PC-9 (cell line): ENCODE measurements at regions not wholly inside any gene's neighbourhood (a gene's known extent, or its start where the extent isn't known, plus 50 kb on each side); places are given as distances from the start of the nearest gene placed in this dataset.

Experiments used
- BruUV-seq: library from RNA; stranded (reverse); fragments of 400-500 nt; replicated peaks from 2 replicates; lab custom pipeline; 2021; lab: Mats Ljungman, UMichigan
- CTCF ChIA-PET: fragments of 300-600 bp; sonication (Branson Sonifier 250); formaldehyde crosslinking; loops from one replicate; lab custom pipeline; 2022; ENCODE audit warnings: antibody characterized with exemption; lab: Charles Lee
- POLR2A ChIA-PET: fragments of 300-600 bp; sonication (Branson Sonifier 250); formaldehyde crosslinking; loops from one replicate; lab custom pipeline; 2022; ENCODE audit warnings: antibody characterized with exemption; ENCODE audit not compliant: unreplicated experiment; lab: Charles Lee
- DNase-seq, 2 experiments: peaks; one replicate each; pipeline versions ENCODE4 v3.0.0 to v3.0.0-alpha.2; 2015 to 2022; ENCODE audit warnings: mixed read lengths in 1 of 2
- H2AFZ ChIP-seq: fragments of 200-600 bp; sonication (generic); 2 replicates; pipeline ENCODE4 v1.8.1; 2017; ENCODE audit warnings: antibody characterized with exemption
- H3F3A ChIP-seq: fragments of 200-600 bp; sonication (generic); 2 replicates; pipeline ENCODE4 v1.8.1; 2017; ENCODE audit warnings: antibody characterized with exemption, mild to moderate bottlenecking, low read depth; ENCODE audit not compliant: insufficient read depth
- H3K27ac ChIP-seq: fragments of 200-600 bp; sonication (generic); 2 replicates; pipeline ENCODE4 v1.6.1; 2016; ENCODE audit warnings: mixed run types
- H3K27me3 ChIP-seq: fragments of 200-600 bp; sonication (generic); 2 replicates; pipeline ENCODE4 v1.6.1; 2016; ENCODE audit warnings: low read depth, mixed run types; ENCODE audit not compliant: insufficient read depth
- H3K36me3 ChIP-seq: fragments of 200-600 bp; sonication (generic); 2 replicates; pipeline ENCODE4 v1.6.1; 2016; ENCODE audit warnings: low read depth, mixed run types
- H3K4me1 ChIP-seq: fragments of 200-600 bp; sonication (generic); replicated peaks from 2 replicates; pipeline ENCODE4 v1.6.1; 2016; ENCODE audit warnings: mixed run types; ENCODE audit not compliant: insufficient read depth
- H3K4me2 ChIP-seq: fragments of 200-600 bp; sonication (generic); 2 replicates; pipeline ENCODE4 v1.6.1; 2017; ENCODE audit warnings: mixed run types
- H3K4me3 ChIP-seq: fragments of 200-600 bp; sonication (generic); 2 replicates; pipeline ENCODE4 v1.6.1; 2016; ENCODE audit warnings: mixed run types
- H3K79me2 ChIP-seq: fragments of 200-600 bp; sonication (generic); 2 replicates; pipeline ENCODE4 v1.6.1; 2017; ENCODE audit warnings: low read depth, mixed run types
- H3K9me2 ChIP-seq: fragments of 200-600 bp; sonication (generic); 2 replicates; pipeline ENCODE4 v1.8.1; 2017; ENCODE audit warnings: mild to moderate bottlenecking; ENCODE audit not compliant: insufficient read depth
- H3K9me3 ChIP-seq: fragments of 200-600 bp; sonication (generic); 2 replicates; pipeline ENCODE4 v1.8.1; 2016; ENCODE audit warnings: low read depth; ENCODE audit not compliant: insufficient read depth
- H4K20me1 ChIP-seq: fragments of 200-600 bp; sonication (generic); 2 replicates; pipeline ENCODE4 v1.8.1; 2017; ENCODE audit not compliant: insufficient read depth
- CTCF ChIP-seq: fragments of 200-600 bp; sonication (generic); conservative IDR thresholded peaks from 2 replicates; pipeline ENCODE4 v1.6.1; 2017; ENCODE audit warnings: mixed run types, antibody characterized with exemption, mild to moderate bottlenecking, moderate library complexity
- EZH2 ChIP-seq: fragments of 200-600 bp; sonication (generic); IDR thresholded peaks from 2 replicates; pipeline ENCODE4 v1.8.0; 2017; ENCODE audit warnings: antibody characterized with exemption, low read depth
- intact Hi-C: fragments of 100-400 bp; cut with micrococcal nuclease; formaldehyde crosslinking; loops from one replicate; pipeline ENCODE4 v1.10.0; 2022; ENCODE audit not compliant: unreplicated experiment

GRCh38 chr5:74092766-74093165 is 466.8 kb downstream of the ARHGEF28 start:
- no TSS peak for BruUV-seq
- no peaks in the 10 kb centered on the region for H3K36me3 ChIP-seq
- POLR2A ChIA-PET, result no interaction called here
- no peaks in the 10 kb centered on the region for H3F3A ChIP-seq
- CTCF ChIA-PET, result no interaction called here
- TF ChIP-seq EZH2, result no peak
- no peak for TF ChIP-seq CTCF
- no peak overlapping the region for H2AFZ ChIP-seq
- no peaks in the 10 kb centered on the region for H3K9me3 ChIP-seq
- H3K79me2 ChIP-seq, result no peaks in the 10 kb centered on the region
- no peaks in the 10 kb centered on the region for H3K27me3 ChIP-seq
- H4K20me1 ChIP-seq, result no peaks in the 10 kb centered on the region
- DNase-seq, result no peak
- no peak overlapping the region for H3K4me3 ChIP-seq
- no peaks in the 10 kb centered on the region for H3K9me2 ChIP-seq
- no peaks in the 10 kb centered on the region for H3K4me1 ChIP-seq
- no peak overlapping the region for H3K27ac ChIP-seq
- H3K4me2 ChIP-seq, result no peak overlapping the region
- intact Hi-C loops, result no loop called here

DNA sequence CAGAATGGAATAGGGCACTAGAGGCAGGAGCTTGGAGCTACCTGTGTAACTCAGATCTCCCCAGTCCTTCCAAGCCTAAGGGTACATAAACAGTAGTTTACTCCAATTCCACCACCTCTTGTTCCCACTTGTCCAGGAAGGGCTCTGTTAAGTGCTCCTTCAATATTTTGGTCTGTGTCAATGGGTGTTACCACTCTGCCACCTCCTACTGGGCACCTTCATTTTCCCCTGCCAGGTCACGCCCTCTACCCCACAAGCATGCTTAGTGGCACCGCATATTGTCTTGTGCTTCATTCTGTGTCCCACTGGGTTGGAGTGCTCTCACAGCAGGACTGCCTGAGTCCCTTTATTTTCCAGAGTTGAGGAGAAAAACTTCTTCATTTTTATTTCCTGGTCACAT is 459.8 kb downstream of the ARHGEF28 start:
- no peak for DNase-seq
- no peaks in the 10 kb centered on the region for H3K9me3 ChIP-seq
- H4K20me1 ChIP-seq, result no peaks in the 10 kb centered on the region
- no peak overlapping the region for H3K4me2 ChIP-seq
- H3K27me3 ChIP-seq, result no peaks in the 10 kb centered on the region
- no peaks in the 10 kb centered on the region for H3K36me3 ChIP-seq
- no TSS peak for BruUV-seq
- TF ChIP-seq CTCF, result no peak
- TF ChIP-seq EZH2, result no peak
- H3F3A ChIP-seq, result no peaks in the 10 kb centered on the region
- ChIA-PET POLR2A (interaction anchor here (0.5 kb wide), 1 partner anchor 233 kb away, joined by 7 read pairs; no protein-coding TSS in a partner anchor), CTCF (interaction anchor here (0.6 kb wide), 1 partner anchor 212 kb away, joined by 3 read pairs; no protein-coding TSS in a partner anchor)
- no peak overlapping the region for H2AFZ ChIP-seq
- H3K79me2 ChIP-seq, result no peaks in the 10 kb centered on the region
- no peaks in the 10 kb centered on the region for H3K4me1 ChIP-seq
- H3K4me3 ChIP-seq, result no peak overlapping the region
- intact Hi-C loops, result no loop called here
- H3K9me2 ChIP-seq, result no peaks in the 10 kb centered on the region
- no peak overlapping the region for H3K27ac ChIP-seq

GRCh38 chr5:74085186-74085585 is 459.2 kb downstream of the ARHGEF28 start:
- H3K79me2 ChIP-seq, result no peaks in the 10 kb centered on the region
- H3K36me3 ChIP-seq, result no peaks in the 10 kb centered on the region
- H3K9me2 ChIP-seq, result no peaks in the 10 kb centered on the region
- CTCF ChIA-PET, result interaction anchor here (0.6 to 0.7 kb wide), 3 partner anchors 41 to 213 kb away, joined by 3 to 9 read pairs (median 4); no protein-coding TSS in a partner anchor
- no peak overlapping the region for H3K27ac ChIP-seq
- no peak for DNase-seq
- BruUV-seq, result no TSS peak
- POLR2A ChIA-PET, result interaction anchor here (0.5 kb wide), 2 partner anchors 234 to 362 kb away, joined by 4 to 7 read pairs; no protein-coding TSS in a partner anchor
- H3K27me3 ChIP-seq, result no peaks in the 10 kb centered on the region
- no peaks in the 10 kb centered on the region for H3K9me3 ChIP-seq
- intact Hi-C loops, result no loop called here
- H3K4me1 ChIP-seq, result no peaks in the 10 kb centered on the region
- TF ChIP-seq EZH2 (no peak), CTCF (no peak)
- H3K4me3 ChIP-seq, result no peak overlapping the region
- H2AFZ ChIP-seq, result no peak overlapping the region
- H3K4me2 ChIP-seq, result no peak overlapping the region
- no peaks in the 10 kb centered on the region for H3F3A ChIP-seq
- H4K20me1 ChIP-seq, result no peaks in the 10 kb centered on the region
